HG03354 (cell line): ENCODE measurements at regions not wholly inside any gene's neighbourhood (a gene's known extent, or its start where the extent isn't known, plus 50 kb on each side); places are given as distances from the start of the nearest gene placed in this dataset.

Experiments
- ATAC-seq: cut with Tn5 transposase; IDR thresholded peaks from one replicate; pipeline ENCODE4 v1.9.1; 2021; ENCODE audit warnings: mild to moderate bottlenecking; ENCODE audit not compliant: unreplicated experiment, poor library complexity, severe bottlenecking

- no peak for ATAC-seq
These were observed 896.4 kb downstream of the TFAP2A start for GRCh38 chr6:9518431-9518830.

GRCh38 chr6:9517806-9518205, 897.1 kb downstream of the TFAP2A start:
- no peak for ATAC-seq

- ATAC-seq: no peak
These were observed 899.0 kb downstream of the TFAP2A start for GRCh38 chr6:9515633-9516606.

GRCh38 chr6:9514146-9514545, 900.7 kb downstream of the TFAP2A start:
- ATAC-seq: no peak

GRCh38 chr6:9511157-9511556, 903.7 kb downstream of the TFAP2A start:
- ATAC-seq: no peak

- no peak for ATAC-seq
These were observed 907.6 kb downstream of the TFAP2A start for GRCh38 chr6:9507136-9507895.

GRCh38 chr6:9504191-9504590, 910.7 kb downstream of the TFAP2A start:
- ATAC-seq: no peak

GRCh38 chr6:9503111-9503761, 911.6 kb downstream of the TFAP2A start:
- ATAC-seq: no peak

GRCh38 chr6:9499709-9500108, 915.2 kb downstream of the TFAP2A start:
- ATAC-seq: no peak

GRCh38 chr6:9496837-9497236, 918.0 kb downstream of the TFAP2A start:
- no peak for ATAC-seq

GRCh38 chr6:9494864-9495263, 920.0 kb downstream of the TFAP2A start:
- ATAC-seq: no peak

- ATAC-seq: no peak
These were observed 922.1 kb downstream of the TFAP2A start for GRCh38 chr6:9492790-9493189.

GRCh38 chr6:9487128-9487527, 927.7 kb downstream of the TFAP2A start:
- no peak for ATAC-seq

- no peak for ATAC-seq
These were observed 928.9 kb downstream of the TFAP2A start for GRCh38 chr6:9485992-9486391.

- no peak for ATAC-seq
These were observed 930.2 kb downstream of the TFAP2A start for GRCh38 chr6:9484686-9485085.

- no peak for ATAC-seq
These were observed 930.8 kb downstream of the TFAP2A start for GRCh38 chr6:9484091-9484490.

GRCh38 chr6:9482030-9482738, 932.7 kb downstream of the TFAP2A start:
- no peak for ATAC-seq

GRCh38 chr6:9481292-9482029, 933.4 kb downstream of the TFAP2A start:
- ATAC-seq: no peak

- no peak for ATAC-seq
These were observed 946.6 kb downstream of the TFAP2A start for GRCh38 chr6:9468277-9468676.
